Heart right ventricle (tissue), 16 donors: ENCODE measurements at regions not wholly inside any gene's neighbourhood (a gene's known extent, or its start where the extent isn't known, plus 50 kb on each side); places are given as distances from the start of the nearest gene placed in this dataset.

Experiments
- ATAC-seq, 8 donors: fragments of 200-7000 bp; cut with Tn5 transposase; one replicate each; pipeline ENCODE4 v1.9.1; 2020; ENCODE audit warnings: mild to moderate bottlenecking in 8 of 8, moderate library complexity in 8 of 8, moderate number of reproducible peaks in 1 of 8
- DNase-seq, 2 donors: peaks; one replicate each; pipeline ENCODE4 v3.0.0-alpha.2; 2020
- H3K27ac ChIP-seq, 10 donors: fragments of 200-600 bp; sonication (generic) in 2 of 10; one replicate each; pipeline versions ENCODE4 v1.5.0 to v1.8.0; 2020 to 2022; ENCODE audit warnings: mild to moderate bottlenecking in 3 of 10
- H3K27me3 ChIP-seq, 7 donors: fragments of 200-600 bp; one replicate each; pipeline ENCODE4 v1.8.0; 2021 to 2022; ENCODE audit warnings: mild to moderate bottlenecking in 2 of 7
- H3K36me3 ChIP-seq, 9 donors: fragments of 200-600 bp; sonication (generic) in 1 of 9; one replicate each; pipeline versions ENCODE4 v1.5.0 to v1.8.0; 2020 to 2022; ENCODE audit warnings: mild to moderate bottlenecking in 2 of 9
- H3K4me1 ChIP-seq, 9 donors: fragments of 200-600 bp; sonication (generic) in 1 of 9; one replicate each; pipeline versions ENCODE4 v1.5.0 to v1.8.0; 2020 to 2022; ENCODE audit warnings: mild to moderate bottlenecking in 4 of 9
- H3K4me3 ChIP-seq, 10 donors: fragments of 200-600 bp; sonication (generic) in 2 of 10; one replicate each; pipeline versions ENCODE4 v1.5.0 to v1.8.0; 2020 to 2022; ENCODE audit warnings: mild to moderate bottlenecking in 7 of 10, moderate library complexity in 2 of 10
- H3K9me3 ChIP-seq, 11 donors: fragments of 200-600 bp in 10 of 11; sonication (generic) in 2 of 11; one replicate each; pipeline versions ENCODE4 v1.5.0 to v1.8.0; 2013 to 2022; ENCODE audit warnings: mild to moderate bottlenecking in 2 of 11, control low read depth in 1 of 11, moderate library complexity in 1 of 11
- WGBS, 2 donors: extraction: QIAGEN DNeasy Blood & Tissue Kit; methylation state at CpG; one replicate each; pipeline ENCODE4 v1.1.7; 2013; ENCODE audit warnings: inconsistent platforms in 1 of 2; 5-methylcytosine and 5-hydroxymethylcytosine counted together
- intact Hi-C, 10 donors: fragments of 100-400 bp; cut with DNase I; formaldehyde crosslinking; loops; one replicate each; pipeline versions ENCODE4 v1.11.1 to v1.14.2; 2022
- TF ChIP-seq, protein P1 (sequence below), 9 donors: fragments of 200-600 bp; sonication (generic) in 2 of 9; IDR thresholded peaks; one replicate each; pipeline versions ENCODE4 v1.5.0 to v1.8.0; 2021 to 2022; ENCODE audit warnings: antibody characterized with exemption in 9 of 9, mild to moderate bottlenecking in 5 of 9, moderate library complexity in 1 of 9
- donor health status: Arrhythmogenic right ventricular cardiomyopathy.
- donor health status: ischemic (EF 13 %, LVEDD 7.1; RV severe dilation, severe dysfunction).
- donor health status: healthy with polysubstance abuse.
- donor health status: DM: no; HTN: yes; CAD: no.
- donor health status: DM: no; HTN: no; CAD: no.
- donor health status: ischemic (EF 25% LVEDD 6.9; RV normal size, moderate dysfunction).
- donor health status: ischemic (EF 25% LVEDD 5.7; RV mildly dilated, moderate dysfunction).
- donor health status: healthy.
- donor health status: DM: yes; HTN: yes; CAD: no.
- donor health status: Ischemic cardiomyopathy.
- donor health status: ischemic (EF 35%, LVEDD 5.7; RV mildly dilated, moderate dysfunction).
- donor health status: nonischemic (EF 11% LVEDD 7.7; RV severe dilation, severe dysfunction).
- donor health status: DM: yes; HTN: yes; CAD: no.
- donor health status: PGD.
- donor health status: ischemic (EF 29% LVEDD 5.4; RV normal size, mild dysfunction).
- donor health status: nonischemic (EF 23%, LVEDD 6.1; RV moderate dilation, normal function).

GRCh38 chrY:7274369-7274913 is 362.9 kb upstream of the AMELY start:
- 0% methylated on average over 20 to 54 of the region's 54 CpGs for WGBS, 2 donors
- TF ChIP-seq, protein P1, sequence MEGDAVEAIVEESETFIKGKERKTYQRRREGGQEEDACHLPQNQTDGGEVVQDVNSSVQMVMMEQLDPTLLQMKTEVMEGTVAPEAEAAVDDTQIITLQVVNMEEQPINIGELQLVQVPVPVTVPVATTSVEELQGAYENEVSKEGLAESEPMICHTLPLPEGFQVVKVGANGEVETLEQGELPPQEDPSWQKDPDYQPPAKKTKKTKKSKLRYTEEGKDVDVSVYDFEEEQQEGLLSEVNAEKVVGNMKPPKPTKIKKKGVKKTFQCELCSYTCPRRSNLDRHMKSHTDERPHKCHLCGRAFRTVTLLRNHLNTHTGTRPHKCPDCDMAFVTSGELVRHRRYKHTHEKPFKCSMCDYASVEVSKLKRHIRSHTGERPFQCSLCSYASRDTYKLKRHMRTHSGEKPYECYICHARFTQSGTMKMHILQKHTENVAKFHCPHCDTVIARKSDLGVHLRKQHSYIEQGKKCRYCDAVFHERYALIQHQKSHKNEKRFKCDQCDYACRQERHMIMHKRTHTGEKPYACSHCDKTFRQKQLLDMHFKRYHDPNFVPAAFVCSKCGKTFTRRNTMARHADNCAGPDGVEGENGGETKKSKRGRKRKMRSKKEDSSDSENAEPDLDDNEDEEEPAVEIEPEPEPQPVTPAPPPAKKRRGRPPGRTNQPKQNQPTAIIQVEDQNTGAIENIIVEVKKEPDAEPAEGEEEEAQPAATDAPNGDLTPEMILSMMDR (IDR thresholded peaks at IDR 0.05), result no peak
- H3K4me3 ChIP-seq, result peak overlapping the region in 8 of 10 donors; percentile 3 to 79 (median 72)
- H3K4me1 ChIP-seq, result peaks cover 0 to 26% (median 0%) of the 10 kb centered on the region in 9 donors
- H3K9me3 ChIP-seq, result no peaks in the 10 kb centered on the region
- ATAC-seq (peak in 5 of 8 donors; percentile 32 to 60 (median 44)), DNase-seq (peak; percentile 25 to 37)
- no peaks in the 10 kb centered on the region for H3K27me3 ChIP-seq
- intact Hi-C loops, result loop anchor here in 3 of 10 donors (5.0 kb wide), 1 partner anchor 68 kb away; no protein-coding TSS in a partner anchor
- H3K27ac ChIP-seq, result peak overlapping the region in 7 of 10 donors; percentile 90 to 96 (median 94)
- no peaks in the 10 kb centered on the region for H3K36me3 ChIP-seq

DNA sequence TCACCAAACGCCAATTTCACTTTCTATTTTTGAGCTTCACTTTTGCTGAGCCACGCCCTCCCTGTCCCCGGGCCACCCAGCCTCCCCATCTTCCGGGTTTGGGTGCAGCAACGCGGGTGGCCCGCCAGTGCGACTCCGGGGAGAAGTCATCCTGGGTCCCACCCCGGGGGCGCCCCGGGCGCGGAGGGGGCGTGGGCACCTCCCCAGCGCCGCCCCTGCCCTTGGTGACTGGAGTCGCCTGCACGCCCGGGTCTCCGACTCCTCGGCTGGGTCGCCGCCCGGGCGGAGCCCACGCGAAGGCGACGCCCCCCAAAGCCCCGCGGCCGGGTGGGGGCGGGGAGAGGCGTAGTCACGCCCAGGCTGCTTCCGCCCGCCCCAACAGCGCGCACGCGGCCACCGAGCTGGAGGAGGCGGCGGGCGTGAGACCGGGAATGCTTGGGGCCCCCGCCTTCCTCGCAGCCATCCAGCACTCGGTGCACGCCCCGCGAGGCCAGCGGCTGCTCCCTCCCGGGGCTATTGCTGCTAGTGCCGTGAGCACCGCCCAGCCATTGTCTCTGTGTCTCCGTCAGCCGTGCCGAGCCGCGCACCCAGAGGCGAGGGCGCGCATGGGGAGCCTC is 362.1 kb upstream of the AMELY start:
- Histone ChIP-seq H3K9me3 (no peaks in the 10 kb centered on the region), H3K4me3 (peak overlapping the region in 8 of 10 donors; percentile 8 to 79 (median 72)), H3K36me3 (no peaks in the 10 kb centered on the region), H3K27ac (peak overlapping the region in 7 of 10 donors; percentile 90 to 96 (median 94)), H3K27me3 (no peaks in the 10 kb centered on the region), H3K4me1 (peaks cover 0 to 21% (median 0%) of the 10 kb centered on the region in 9 donors)
- ATAC-seq (peak in 5 of 8 donors; percentile 82 to 93 (median 88)), DNase-seq (peak; percentile 76 to 79)
- intact Hi-C loops, result loop anchor here in 4 of 10 donors (2.0 to 5.0 kb wide), 2 partner anchors 69 kb away; no protein-coding TSS in a partner anchor
- TF ChIP-seq, protein P1 (IDR thresholded peaks at IDR 0.05), result no peak
- WGBS, 2 donors, result 0 to 4% methylated on average over 9 to 63 of the region's 65 CpGs

- no peaks in the 10 kb centered on the region for H3K27me3 ChIP-seq
- peaks cover 0 to 20% (median 0%) of the 10 kb centered on the region in 9 donors for H3K4me1 ChIP-seq
- peak overlapping the region in 6 of 10 donors; percentile 69 to 79 (median 74) for H3K4me3 ChIP-seq
- H3K9me3 ChIP-seq, result no peaks in the 10 kb centered on the region
- ATAC-seq (peak in 5 of 8 donors; percentile 32 to 77 (median 71)), DNase-seq (peak; percentile 68 to 71)
- intact Hi-C loops, result loop anchor here in 4 of 10 donors (2.0 to 5.0 kb wide), 2 partner anchors 70 kb away; no protein-coding TSS in a partner anchor
- TF ChIP-seq, protein P1 (IDR thresholded peaks at IDR 0.05), result peak in 7 of 9 donors; percentile 34 to 67 (median 52)
- peak overlapping the region in 7 of 10 donors; percentile 90 to 96 (median 94) for H3K27ac ChIP-seq
- H3K36me3 ChIP-seq, result no peaks in the 10 kb centered on the region
- 2 to 3% methylated on average over 19 to 22 of the region's 24 CpGs for WGBS, 2 donors
Measured at GRCh38 chrY:7272556-7273195, 361.1 kb upstream of the AMELY start.

DNA sequence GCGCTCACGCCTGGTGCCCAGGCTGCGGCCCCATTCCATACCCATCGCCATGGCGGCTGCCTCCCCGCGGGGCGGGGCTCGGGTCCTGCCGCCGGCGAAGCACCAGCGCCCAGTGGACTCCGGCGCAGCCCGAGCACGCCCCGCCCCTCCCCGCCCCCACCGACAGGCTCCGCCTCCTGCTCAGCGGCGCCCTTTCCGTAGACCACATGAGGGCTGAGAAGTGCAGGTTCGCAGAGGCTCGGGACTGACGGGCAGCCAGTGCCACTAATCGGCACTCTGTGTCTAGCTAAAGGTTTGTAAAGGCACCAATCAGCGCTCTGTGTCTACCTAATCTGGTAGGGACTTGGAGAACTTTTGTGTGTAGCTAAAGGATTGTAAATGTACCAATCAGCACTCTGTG is 352.2 kb upstream of the AMELY start:
- Histone ChIP-seq H3K9me3 (no peaks in the 10 kb centered on the region), H3K27me3 (no peaks in the 10 kb centered on the region), H3K4me1 (no peaks in the 10 kb centered on the region), H3K36me3 (no peaks in the 10 kb centered on the region), H3K4me3 (no peak overlapping the region), H3K27ac (no peak overlapping the region)
- 87 to 89% methylated on average over 13 to 29 of the region's 29 CpGs for WGBS, 2 donors
- DNase-seq (no peak), ATAC-seq (peak in 1 of 8 donors; percentile 29)
- TF ChIP-seq, protein P1 (IDR thresholded peaks at IDR 0.05), result no peak
- intact Hi-C loops, result no loop called here
